HG02970 (cell line): ENCODE measurements at regions not wholly inside any gene's neighbourhood (a gene's known extent, or its start where the extent isn't known, plus 50 kb on each side); places are given as distances from the start of the nearest gene placed in this dataset.

ENCODE experiments used
- ATAC-seq: cut with Tn5 transposase; IDR thresholded peaks from one replicate; pipeline ENCODE4 v1.9.1; 2021; ENCODE audit warnings: mild to moderate bottlenecking, moderate library complexity, moderate number of reproducible peaks; ENCODE audit not compliant: unreplicated experiment, low FRiP score

GRCh38 chr1:87652176-87652575 is 323.5 kb downstream of the LMO4 start:
- no peak for ATAC-seq

- ATAC-seq = no peak
These were observed 336.5 kb downstream of the LMO4 start for GRCh38 chr1:87665151-87665550.

- ATAC-seq = no peak
These were observed 338.0 kb downstream of the LMO4 start for GRCh38 chr1:87666681-87667080.

- ATAC-seq = no peak
These were observed 341.0 kb downstream of the LMO4 start for GRCh38 chr1:87669674-87670073.

- no peak for ATAC-seq
These were observed 344.6 kb downstream of the LMO4 start for GRCh38 chr1:87673309-87673708.

GRCh38 chr1:87673748-87674147 is 345.1 kb downstream of the LMO4 start:
- no peak for ATAC-seq

GRCh38 chr1:87674791-87675190 is 346.1 kb downstream of the LMO4 start:
- ATAC-seq = no peak

- no peak for ATAC-seq
These were observed 349.6 kb downstream of the LMO4 start for GRCh38 chr1:87678266-87678665.

GRCh38 chr1:87682565-87682964 is 353.9 kb downstream of the LMO4 start:
- ATAC-seq = no peak

- no peak for ATAC-seq
These were observed 354.7 kb downstream of the LMO4 start for GRCh38 chr1:87683196-87683956.

- no peak for ATAC-seq
These were observed 355.5 kb downstream of the LMO4 start for GRCh38 chr1:87684194-87684593.

- no peak for ATAC-seq
These were observed 356.1 kb downstream of the LMO4 start for GRCh38 chr1:87684713-87685205.

GRCh38 chr1:87685311-87686135 is 356.8 kb downstream of the LMO4 start:
- no peak for ATAC-seq

GRCh38 chr1:87686136-87686495 is 357.4 kb downstream of the LMO4 start:
- ATAC-seq = no peak

- no peak for ATAC-seq
These were observed 358.0 kb downstream of the LMO4 start for GRCh38 chr1:87686671-87687070.

GRCh38 chr1:87688136-87688535 is 359.5 kb downstream of the LMO4 start:
- ATAC-seq = no peak

- no peak for ATAC-seq
These were observed 360.8 kb downstream of the LMO4 start for GRCh38 chr1:87689487-87689886.

GRCh38 chr1:87696483-87696882 is 367.8 kb downstream of the LMO4 start:
- no peak for ATAC-seq

- no peak for ATAC-seq
These were observed 373.8 kb downstream of the LMO4 start for GRCh38 chr1:87702455-87702854.

GRCh38 chr1:87705233-87705632 is 376.6 kb downstream of the LMO4 start:
- ATAC-seq = no peak

GRCh38 chr1:87706203-87706602 is 377.5 kb downstream of the LMO4 start:
- no peak for ATAC-seq

GRCh38 chr1:87706779-87707228 is 378.1 kb downstream of the LMO4 start:
- ATAC-seq = no peak
